BE2C (cell line): ENCODE measurements at regions not wholly inside any gene's neighbourhood (a gene's known extent, or its start where the extent isn't known, plus 50 kb on each side); places are given as distances from the start of the nearest gene placed in this dataset.

Experiments
- DNase-seq: peaks from one replicate; pipeline ENCODE4 v3.0.0-alpha.2; 2020
- H3K27me3 ChIP-seq: fragments of 250-450 bp; sonication (Bioruptor Pico); 2 replicates; pipeline ENCODE4 v1.5.1; 2020; ENCODE audit warnings: mild to moderate bottlenecking
- H3K36me3 ChIP-seq: fragments of 250-450 bp; sonication (Bioruptor Pico); 2 replicates; pipeline ENCODE4 v1.5.1; 2020; ENCODE audit warnings: mild to moderate bottlenecking
- H3K4me1 ChIP-seq: fragments of 250-450 bp; sonication (Bioruptor Pico); 2 replicates; pipeline ENCODE4 v1.5.1; 2020
- H3K4me3 ChIP-seq: 2 replicates; pipeline ENCODE4 v1.5.1; 2011; ENCODE audit warnings: low read depth, low read length
- H3K9me3 ChIP-seq: fragments of 250-450 bp; sonication (Bioruptor Pico); 2 replicates; pipeline ENCODE4 v1.5.1; 2020
- TF ChIP-seq, protein P1 (sequence below): IDR thresholded peaks from 2 replicates; pipeline ENCODE4 v1.5.1; 2012; ENCODE audit warnings: mild to moderate bottlenecking, low read depth, low read length

GRCh38 chr12:73374360-73374759, 1102.2 kb downstream of the TRHDE start:
- H3K4me1 ChIP-seq, result no peaks in the 10 kb centered on the region
- H3K36me3 ChIP-seq, result no peaks in the 10 kb centered on the region
- no peak for DNase-seq
- H3K27me3 ChIP-seq, result no peaks in the 10 kb centered on the region
- H3K9me3 ChIP-seq, result no peaks in the 10 kb centered on the region
- no peak overlapping the region for H3K4me3 ChIP-seq
- TF ChIP-seq, protein P1, sequence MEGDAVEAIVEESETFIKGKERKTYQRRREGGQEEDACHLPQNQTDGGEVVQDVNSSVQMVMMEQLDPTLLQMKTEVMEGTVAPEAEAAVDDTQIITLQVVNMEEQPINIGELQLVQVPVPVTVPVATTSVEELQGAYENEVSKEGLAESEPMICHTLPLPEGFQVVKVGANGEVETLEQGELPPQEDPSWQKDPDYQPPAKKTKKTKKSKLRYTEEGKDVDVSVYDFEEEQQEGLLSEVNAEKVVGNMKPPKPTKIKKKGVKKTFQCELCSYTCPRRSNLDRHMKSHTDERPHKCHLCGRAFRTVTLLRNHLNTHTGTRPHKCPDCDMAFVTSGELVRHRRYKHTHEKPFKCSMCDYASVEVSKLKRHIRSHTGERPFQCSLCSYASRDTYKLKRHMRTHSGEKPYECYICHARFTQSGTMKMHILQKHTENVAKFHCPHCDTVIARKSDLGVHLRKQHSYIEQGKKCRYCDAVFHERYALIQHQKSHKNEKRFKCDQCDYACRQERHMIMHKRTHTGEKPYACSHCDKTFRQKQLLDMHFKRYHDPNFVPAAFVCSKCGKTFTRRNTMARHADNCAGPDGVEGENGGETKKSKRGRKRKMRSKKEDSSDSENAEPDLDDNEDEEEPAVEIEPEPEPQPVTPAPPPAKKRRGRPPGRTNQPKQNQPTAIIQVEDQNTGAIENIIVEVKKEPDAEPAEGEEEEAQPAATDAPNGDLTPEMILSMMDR, result no peak

- no peaks in the 10 kb centered on the region for H3K27me3 ChIP-seq
- no peaks in the 10 kb centered on the region for H3K36me3 ChIP-seq
- no peak for DNase-seq
- H3K4me1 ChIP-seq, result no peaks in the 10 kb centered on the region
- H3K9me3 ChIP-seq, result no peaks in the 10 kb centered on the region
- no peak overlapping the region for H3K4me3 ChIP-seq
- TF ChIP-seq, protein P1, result no peak
Observed at GRCh38 chr12:73383584-73384222, 1111.5 kb downstream of the TRHDE start.

- H3K9me3 ChIP-seq, result no peaks in the 10 kb centered on the region
- H3K36me3 ChIP-seq, result no peaks in the 10 kb centered on the region
- TF ChIP-seq, protein P1, result no peak
- no peak overlapping the region for H3K4me3 ChIP-seq
- DNase-seq, result no peak
- H3K4me1 ChIP-seq, result no peaks in the 10 kb centered on the region
- H3K27me3 ChIP-seq, result no peaks in the 10 kb centered on the region
Observed at GRCh38 chr12:73384592-73384991, 1112.4 kb downstream of the TRHDE start.

GRCh38 chr12:73390261-73390660, 1118.1 kb downstream of the TRHDE start:
- H3K27me3 ChIP-seq, result no peaks in the 10 kb centered on the region
- TF ChIP-seq, protein P1, result no peak
- no peaks in the 10 kb centered on the region for H3K9me3 ChIP-seq
- H3K4me3 ChIP-seq, result no peak overlapping the region
- no peak for DNase-seq
- H3K36me3 ChIP-seq, result no peaks in the 10 kb centered on the region
- no peaks in the 10 kb centered on the region for H3K4me1 ChIP-seq

GRCh38 chr12:73413051-73413450, 1124.6 kb upstream of the ATXN7L3B start:
- Histone ChIP-seq H3K27me3 (no peaks in the 10 kb centered on the region), H3K36me3 (no peaks in the 10 kb centered on the region), H3K4me1 (no peaks in the 10 kb centered on the region), H3K9me3 (no peaks in the 10 kb centered on the region), H3K4me3 (no peak overlapping the region)
- TF ChIP-seq, protein P1, result no peak
- DNase-seq, result no peak

GRCh38 chr12:73413974-73414373, 1123.7 kb upstream of the ATXN7L3B start:
- no peaks in the 10 kb centered on the region for H3K4me1 ChIP-seq
- H3K27me3 ChIP-seq, result no peaks in the 10 kb centered on the region
- H3K4me3 ChIP-seq, result no peak overlapping the region
- TF ChIP-seq, protein P1, result no peak
- H3K36me3 ChIP-seq, result no peaks in the 10 kb centered on the region
- DNase-seq, result no peak
- H3K9me3 ChIP-seq, result no peaks in the 10 kb centered on the region
